Activated CD4-positive, alpha-beta T cell treated with anti-CD3 and anti-CD28 coated beads for 48 hours (primary cell): ENCODE measurements at regions not wholly inside any gene's neighbourhood (a gene's known extent, or its start where the extent isn't known, plus 50 kb on each side); places are given as distances from the start of the nearest gene placed in this dataset.
"Not testable (repeated sequence)": the region's sequence is repeated elsewhere in the genome, so short reads cannot be mapped to it uniquely, and the experiment has no call there.

ENCODE experiments used
- DNase-seq: peaks from one replicate; pipeline ENCODE4 v3.0.0-alpha.2; 2020

DNA sequence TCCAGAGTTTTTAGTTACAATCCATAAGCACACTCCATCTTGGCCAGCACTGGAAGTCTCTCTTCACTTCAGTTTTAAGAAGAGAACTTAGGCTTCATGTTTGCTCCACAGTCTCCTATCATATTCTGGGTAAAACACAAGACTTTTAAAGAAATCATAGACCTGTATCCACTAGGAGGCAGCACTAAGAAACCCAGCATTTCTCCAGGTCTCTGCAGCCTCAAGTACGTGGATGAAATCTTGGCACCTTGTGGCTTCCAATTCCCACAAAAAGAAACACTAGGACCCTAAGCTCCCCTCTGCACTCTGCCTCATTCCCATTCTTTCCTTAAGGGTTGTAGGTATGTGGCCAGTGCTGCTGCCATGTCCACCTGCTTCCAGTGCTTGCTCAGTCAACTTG is 367.3 kb upstream of the CASK start:
- DNase-seq: no peak

DNA sequence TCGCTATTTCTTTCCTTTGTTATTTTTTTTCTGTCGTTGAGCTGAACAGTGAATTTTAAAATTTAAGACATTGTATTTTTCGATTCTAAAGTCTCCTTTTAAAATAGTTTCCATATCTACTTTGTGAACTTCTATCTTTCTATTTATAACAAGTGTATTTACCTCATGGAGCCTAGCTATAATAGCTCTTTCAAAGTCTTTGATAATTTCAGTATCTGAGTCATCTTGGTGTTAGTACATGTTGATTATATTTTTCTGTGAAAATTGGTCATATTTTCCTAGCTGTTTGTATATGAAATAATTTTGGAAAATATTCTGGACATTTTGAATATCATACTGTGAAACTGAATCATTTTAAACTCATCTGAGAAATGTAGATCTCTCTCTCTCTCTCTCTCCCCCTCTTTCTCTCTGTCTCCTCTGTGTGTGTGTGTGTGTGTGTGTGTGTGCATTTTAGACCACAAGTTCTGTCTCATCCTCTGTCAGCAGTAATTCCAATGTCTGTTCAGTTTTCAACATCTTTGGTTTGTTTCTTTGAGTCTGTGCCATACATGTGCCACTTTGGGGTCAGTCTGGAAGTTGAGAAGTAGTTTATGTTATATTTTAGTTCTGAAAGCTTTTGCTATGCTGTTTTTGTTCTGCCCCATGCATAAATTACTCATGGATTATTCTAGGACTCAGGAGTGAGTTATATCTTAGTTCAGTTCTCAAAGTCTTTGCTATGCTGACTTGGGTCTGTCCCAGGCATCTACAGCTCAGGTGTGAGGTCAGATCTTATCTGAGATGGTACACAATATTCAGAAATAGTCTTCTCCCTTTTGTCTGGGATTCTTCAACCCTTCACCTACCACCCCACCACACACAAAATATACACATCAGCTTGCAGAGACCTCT is 366.4 kb upstream of the CASK start:
- peak; percentile 5 for DNase-seq

DNA sequence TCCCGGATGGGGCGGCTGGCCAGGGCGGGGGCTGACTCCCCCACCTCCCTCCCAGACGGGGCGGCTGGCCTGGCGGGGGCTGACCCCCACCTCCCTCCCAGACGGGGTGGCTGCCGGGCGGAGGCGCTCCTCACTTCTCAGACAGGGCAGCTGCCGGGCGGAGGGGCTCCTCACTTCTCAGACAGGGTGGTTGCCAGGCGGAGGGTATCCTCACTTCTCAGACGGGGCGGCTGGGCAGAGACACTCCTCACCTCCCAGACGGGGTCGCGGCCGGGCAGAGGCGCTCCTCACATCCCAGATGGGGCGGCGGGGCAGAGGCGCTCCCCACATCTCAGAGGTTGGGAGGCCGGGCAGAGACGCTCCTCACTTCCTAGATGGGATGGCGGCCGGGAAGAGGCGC is 362.3 kb upstream of the CASK start:
- not testable (repeated sequence) for DNase-seq

DNA sequence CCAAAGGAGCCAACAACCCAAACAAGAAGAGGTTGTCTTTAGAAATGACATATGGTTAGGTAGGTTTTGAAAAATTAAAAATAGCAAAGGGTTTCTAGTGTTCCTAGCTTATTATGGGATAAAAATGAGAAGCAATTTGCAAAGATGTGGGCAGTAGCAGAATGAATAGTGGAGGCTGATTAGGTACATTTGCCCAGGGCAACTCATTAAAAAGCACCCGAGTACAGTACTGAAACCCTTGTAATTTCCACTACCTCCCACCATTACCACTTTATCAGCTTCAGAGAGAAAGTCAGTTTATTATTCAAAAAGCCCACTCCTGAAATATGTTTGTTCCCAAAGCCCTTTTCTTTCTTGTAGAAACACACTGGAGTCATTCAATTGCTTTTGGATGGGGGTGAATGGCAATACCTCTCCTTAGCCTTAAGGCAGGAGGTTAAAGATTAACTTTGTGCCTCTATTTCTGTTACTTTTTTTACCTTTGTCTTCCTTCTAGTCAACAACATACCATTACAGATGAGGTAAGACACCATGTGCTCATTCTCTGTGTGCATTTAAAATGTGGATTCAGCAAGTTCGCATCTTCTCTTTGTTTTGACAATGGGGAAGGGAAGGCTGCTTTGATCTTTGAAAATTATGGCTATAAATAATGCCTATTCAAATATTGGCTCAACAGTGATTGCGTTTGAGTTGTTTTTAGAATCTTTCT is 353.8 kb upstream of the CASK start:
- no peak for DNase-seq

DNA sequence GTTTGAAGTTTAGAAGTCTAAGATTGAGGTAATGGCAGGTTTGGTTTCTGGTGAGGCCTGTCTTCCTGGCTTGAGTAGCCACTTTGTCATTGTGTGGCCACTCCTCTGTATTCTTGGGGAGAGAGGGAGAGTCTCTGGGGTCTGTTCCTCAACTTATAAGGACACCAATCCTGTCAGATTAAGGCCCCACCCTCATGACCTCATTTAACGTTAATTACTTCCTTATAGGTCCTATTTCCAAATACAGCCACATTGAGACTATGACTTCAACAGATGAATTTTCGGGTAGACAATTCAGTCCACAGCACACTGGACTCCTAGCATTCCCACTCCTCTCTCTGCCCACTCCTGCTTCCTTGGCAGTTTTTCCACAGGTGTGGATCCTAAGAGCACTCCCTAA is 350.8 kb upstream of the CASK start:
- DNase-seq: no peak

DNA sequence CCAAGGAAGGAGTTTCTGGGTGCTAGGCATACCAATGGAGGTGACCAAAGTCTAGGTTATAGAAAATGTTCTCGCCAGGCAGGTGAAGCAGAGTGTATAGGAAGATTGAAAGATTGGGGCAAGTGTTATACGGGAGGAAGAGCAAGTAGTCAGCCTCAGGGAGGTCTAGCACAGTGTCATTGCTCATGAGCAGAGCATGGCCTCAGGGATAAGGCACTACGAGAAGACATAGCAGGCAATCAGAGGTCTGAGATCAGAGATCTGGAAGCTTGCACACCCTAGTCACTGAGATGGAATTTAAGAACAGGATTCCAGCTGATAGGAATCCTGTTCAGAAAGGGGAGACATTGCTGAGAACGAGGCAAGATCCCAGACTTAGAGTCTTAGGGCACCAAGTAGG is 350.0 kb upstream of the CASK start:
- no peak for DNase-seq

DNA sequence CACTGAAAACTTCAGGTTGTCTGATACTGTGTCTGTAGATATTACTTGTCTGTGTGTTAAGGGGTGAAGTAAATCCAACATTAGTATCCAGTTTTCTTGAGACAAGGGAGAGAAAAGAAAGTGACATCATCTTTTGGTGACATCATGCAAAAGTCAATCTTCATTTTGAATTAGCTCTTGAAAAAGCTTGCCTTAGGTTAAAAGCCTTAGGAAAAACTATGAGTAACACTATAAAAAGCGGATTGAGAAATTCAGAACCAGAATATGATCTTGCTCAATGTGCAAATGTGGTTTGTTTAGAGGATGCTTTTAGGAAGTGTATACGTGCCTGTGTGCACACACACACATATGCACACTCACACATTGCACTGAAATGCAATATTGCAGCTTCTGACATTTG is 345.8 kb upstream of the CASK start:
- no peak for DNase-seq

DNA sequence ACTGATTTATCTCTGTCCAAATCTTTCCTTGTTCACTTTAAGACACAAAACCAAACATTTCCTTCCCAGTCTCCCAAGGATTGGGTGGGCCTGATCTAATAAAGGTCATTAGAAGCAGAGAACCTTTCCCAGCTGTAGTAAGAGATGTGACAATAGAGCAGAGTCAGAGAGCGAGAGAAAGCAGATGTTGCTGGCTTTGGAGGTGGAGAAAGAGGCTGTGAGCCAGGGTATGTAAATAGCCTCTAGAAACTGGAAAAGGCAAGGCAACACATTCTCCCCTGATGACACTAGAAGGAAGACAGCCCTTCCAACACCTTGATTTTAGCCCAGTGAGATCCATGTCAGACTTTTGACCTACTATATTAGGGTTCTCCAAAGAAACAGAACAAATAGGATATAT is 337.5 kb upstream of the CASK start:
- no peak for DNase-seq

DNA sequence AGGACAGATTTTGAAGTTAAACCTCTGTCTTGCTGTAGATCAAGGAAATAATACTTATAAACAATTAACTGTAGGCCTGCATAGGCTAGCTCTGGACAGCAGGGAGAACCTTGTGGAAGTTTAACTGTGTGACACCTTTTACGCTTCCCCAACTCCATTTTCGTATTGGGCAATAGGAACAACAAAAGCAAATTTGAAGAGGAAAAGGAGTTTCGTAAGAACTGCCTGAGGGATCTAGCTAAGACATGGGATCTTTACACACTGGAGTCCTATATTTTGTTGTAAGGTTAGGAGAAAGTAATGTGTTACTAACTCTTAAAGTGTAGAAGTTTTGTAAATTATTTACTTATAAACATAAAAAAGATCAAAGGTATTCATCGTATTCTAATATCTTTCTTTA is 324.9 kb upstream of the CASK start:
- no peak for DNase-seq

DNA sequence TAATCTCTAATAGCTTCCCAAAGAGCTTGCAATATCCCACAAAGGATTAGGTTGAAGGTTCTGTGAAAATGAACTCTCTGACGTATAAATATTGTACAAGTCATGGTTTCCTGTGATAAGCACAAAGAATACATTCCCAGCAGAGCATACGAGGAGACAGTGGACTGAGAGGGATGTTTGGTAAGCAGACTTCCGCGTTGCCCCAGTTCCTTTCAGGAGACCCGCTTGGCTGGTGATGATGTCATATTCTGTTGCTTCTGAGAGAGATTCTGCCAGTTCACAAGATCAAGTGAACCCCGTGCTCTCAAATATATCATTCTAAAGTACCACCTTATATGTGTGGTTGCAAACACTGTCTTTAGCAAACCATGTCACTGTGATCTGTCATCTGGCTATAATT is 323.9 kb upstream of the CASK start:
- DNase-seq: no peak

DNA sequence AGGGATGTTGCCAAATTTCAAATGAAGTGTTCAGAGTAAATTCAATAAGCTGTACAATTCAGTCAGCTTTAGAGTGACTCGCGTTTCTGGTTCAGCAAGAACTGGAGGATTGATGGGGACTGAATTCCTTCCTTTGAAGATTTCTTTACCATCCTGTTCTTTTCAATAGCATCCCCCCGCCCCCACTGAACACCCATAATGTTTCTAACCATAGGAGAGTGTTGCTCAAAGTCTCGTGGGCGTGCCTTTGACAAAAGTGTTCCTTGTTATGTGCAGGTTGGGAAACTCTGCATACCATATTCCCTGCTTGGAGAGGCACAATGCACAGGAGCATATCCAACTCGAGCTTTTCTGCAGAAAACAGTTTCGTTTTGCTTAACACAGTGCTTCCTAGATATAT is 323.5 kb upstream of the CASK start:
- no peak for DNase-seq

DNA sequence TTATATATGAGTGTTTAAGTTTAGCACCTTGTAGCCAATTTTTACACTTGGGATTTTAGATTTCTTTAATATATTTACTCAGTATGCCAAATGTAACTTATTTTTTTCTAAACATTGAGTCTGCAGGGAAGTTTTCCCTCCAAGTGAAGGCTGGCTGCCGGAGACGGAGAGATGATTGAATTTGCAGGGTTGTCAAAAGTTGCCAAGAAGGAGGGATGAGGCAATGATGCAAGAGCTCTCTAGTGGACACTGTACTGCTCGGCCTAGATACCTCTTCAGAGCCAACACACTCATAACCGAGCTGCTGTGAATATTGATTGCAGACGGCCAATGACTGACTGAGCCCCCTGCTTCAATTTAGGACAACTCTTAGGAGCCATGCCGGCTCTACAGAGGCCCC is 318.6 kb upstream of the CASK start:
- DNase-seq: no peak

DNA sequence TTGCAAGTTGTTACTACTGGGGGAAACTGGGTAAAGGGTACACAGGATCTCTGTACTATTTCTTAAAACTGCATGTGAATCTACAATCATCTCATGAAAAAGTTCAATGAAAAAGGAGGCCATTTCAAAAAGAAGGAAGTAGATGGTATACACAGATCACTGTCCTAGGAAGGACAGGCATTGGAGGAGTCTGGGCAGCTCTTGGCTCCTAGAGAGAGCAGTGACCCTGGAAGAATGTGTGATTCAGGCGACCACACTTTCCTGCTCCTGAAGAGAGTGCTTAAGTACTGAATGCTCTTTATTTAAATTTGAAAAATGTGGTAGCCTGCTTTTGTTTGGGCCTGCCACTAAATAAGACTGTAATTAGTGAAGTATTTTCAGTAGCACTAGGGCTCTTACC is 318.1 kb upstream of the CASK start:
- no peak for DNase-seq

DNA sequence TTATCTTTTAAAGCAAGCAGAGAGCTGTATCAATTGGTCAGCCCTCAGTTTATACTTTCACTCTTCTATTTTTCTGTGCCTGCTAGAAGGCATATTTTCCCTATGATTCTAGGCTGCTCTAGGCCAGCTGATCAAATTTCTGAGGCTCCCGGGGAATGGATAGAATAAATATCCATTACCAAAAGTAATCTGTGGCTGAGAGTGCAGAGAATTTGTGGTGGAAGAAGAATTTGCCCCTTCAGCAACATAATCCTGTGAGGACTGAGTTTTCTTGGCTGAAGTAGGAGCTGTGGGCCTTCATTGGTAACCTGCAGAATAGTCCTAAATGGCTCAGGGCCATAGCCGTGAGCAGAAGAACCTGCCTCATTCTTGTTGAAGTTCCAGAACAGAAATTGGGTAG is 314.6 kb upstream of the CASK start:
- no peak for DNase-seq

DNA sequence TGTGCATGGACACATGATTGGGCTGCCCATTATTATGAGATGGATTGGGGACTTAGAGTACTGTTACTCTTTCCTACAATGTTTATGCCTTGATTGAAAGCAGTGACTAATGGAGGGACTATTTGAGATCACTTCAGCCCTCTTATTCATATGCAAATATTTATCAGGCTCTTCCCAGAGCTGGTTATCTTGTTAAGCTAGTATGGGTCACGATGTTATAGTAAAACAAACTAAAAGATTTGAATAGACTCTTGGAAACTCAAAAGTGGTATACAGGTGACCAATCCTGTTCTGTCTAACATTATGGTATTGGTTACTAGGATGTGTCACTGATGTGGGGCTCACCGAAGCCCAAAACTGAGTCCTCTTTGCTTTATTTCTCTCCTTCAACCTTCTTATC is 306.2 kb upstream of the CASK start:
- DNase-seq: no peak

DNA sequence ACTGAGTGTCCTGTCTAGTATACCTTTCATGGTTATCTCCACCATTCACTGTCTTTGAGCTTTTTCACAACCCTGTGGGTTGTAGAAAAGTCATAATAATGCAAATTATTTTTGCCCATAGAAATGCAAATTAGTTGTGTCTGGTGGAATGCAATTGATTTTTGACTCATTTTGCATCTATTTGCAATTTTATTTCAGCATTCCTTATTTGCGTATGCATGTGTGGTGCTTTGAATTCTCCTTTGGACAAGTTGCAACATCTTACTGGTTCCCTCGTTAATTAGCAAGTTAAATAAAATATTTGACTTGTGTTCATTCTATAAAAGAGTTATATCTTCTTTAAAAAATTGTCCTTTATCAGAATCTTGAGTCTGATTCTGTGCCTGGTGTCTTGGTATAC is 297.3 kb upstream of the CASK start:
- DNase-seq: no peak

DNA sequence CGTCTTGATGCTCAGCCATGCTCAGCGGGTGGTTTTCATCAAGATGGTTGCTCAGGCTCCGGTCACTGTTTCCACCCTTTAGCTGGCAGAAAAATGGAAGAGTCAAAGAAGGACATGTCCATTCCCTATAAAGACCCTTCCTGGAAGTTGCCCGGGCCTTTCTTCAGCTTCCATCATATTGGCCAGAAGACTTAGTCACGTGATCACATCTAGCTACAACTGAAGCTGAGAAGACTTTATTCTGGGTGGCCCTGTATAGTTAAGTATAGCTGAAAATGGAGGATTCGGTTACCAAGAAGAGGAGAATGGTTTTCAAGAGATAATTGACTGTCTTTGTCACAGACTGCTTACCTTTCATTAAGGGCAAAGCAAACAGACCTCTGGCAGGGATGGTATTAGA is 296.7 kb upstream of the CASK start:
- no peak for DNase-seq

DNA sequence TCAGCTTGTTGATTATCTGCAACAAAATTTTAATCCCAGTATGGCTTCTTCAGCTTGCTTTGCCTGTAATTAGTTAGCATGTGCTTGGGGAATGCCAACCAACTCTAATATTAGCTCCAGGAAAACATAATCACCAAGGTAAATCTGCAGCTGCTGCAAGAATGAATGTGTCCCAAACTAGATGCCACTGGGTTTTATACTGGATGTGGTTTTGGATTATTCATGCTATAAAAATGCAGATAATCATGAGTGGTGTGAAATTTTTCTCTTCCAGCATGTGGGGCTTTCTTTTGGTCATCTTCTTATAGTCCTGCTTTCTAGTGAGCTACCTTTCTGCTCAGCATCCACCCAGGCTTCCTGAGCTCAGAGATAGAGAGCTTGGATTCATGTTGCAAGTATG is 295.9 kb upstream of the CASK start:
- no peak for DNase-seq

DNA sequence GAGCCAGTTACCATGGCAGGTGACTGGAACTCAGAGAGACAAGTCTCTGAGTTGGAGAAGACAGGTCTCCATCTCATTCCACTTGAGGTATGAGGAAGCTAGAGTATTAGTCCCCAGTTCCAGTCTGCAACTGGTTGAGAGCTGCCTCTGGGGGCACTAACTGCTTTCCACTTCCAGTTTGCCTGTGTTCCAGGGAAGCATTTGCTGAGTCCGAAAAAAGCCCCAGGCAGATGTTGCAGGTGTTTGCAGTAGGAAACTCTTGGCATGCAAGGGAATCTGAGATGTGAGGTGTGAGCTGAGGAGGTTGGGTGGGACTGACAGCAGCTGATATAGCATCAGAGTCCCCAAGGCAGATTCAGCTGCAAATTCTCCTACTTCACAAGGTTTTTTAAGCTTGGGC is 272.2 kb upstream of the CASK start:
- no peak for DNase-seq

DNA sequence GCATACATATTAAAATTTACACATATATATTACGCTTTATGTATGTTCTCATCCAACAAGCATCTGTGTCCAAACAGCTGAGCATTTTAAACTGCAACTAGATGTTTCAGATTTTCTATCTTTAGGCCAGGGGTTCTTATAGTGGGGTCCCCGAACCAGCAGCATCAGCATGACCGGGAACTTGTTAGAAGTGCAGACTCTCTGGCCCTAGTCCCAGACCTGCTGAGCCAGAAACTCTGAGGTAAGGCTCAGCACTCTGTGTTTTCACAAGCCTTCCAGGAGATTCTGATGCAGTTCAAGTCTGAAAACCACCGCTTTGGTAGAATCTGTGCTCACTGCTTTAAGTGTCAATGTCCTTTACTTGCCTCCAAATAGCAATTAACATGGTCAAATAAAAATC is 266.2 kb upstream of the CASK start:
- no peak for DNase-seq

DNA sequence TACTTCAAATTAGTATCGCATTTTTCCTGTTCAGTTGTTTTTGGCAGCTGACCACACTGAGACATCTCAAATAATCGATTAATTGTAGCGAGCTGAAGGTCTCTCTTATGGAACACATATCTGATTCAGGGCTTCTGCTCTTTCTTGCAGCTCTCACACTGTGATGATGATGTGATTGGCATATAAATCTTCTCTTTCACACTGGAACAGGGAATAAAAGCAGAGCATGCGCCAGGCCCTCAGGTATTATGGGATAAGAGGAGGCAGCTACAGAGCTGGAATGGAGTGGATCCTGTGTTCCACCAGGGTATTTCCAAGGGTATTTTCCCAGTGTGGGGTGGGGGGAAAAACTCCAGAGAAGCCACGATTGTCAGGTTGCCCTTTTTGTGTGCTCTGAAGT is 265.4 kb upstream of the CASK start:
- DNase-seq: no peak

DNA sequence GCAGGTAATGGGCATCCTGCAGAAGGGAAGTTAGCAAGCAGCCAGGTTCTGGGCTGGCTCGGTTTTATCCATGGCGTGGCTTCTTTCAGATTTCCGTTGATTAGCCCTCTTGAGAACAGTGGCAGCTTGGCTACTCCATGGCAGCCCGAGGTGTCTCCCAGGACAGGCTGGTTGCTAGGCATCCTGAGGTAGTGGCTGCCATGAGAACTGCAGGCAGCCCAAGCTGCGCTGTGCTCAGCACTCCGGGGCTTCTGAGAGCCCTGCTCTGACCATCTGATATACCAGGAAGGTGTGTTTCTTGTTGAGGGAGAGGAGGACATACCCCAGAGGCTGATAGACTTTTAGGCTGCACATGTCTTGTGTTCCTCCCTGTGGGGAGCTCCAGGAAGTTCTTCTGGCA is 253.4 kb upstream of the CASK start:
- no peak for DNase-seq

DNA sequence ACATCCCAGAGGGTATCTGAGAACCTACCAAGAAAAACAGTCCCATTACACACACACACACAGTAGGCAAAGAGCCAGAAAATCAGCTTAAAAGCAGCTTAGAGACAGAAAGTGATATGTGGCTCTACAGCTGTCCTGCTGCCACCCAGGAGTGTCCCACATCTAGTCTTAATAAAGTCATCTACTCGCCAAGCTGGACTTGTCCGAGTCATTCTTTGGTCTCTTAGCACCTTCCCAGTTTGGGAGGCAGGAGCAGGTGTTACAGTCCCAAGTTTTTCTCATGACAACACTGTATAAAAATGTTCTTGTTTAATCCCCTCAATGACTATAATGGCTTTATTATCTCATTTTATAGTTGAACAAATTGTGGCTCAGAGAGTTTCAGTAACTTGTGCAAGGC is 252.5 kb upstream of the CASK start:
- no peak for DNase-seq

DNA sequence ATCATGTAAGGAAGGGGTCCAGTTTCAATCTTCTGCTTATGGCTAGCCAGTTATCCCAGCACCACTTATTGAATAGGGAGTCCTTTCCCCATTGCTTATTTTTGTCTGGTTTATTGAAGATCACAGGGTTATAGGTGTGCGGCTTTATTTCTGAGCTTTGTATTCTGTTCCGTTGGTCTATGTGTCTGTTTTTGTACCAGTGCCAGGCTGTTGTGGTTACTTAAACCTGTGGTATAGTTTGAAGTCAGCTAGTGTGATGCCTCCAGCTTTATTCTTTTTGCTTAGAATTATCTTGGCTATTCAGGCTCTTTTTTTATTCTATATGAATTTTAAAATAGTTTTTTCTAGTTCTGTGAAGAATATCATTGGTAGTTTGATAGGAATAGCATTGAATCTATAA is 234.6 kb upstream of the CASK start:
- not testable (repeated sequence) for DNase-seq

DNA sequence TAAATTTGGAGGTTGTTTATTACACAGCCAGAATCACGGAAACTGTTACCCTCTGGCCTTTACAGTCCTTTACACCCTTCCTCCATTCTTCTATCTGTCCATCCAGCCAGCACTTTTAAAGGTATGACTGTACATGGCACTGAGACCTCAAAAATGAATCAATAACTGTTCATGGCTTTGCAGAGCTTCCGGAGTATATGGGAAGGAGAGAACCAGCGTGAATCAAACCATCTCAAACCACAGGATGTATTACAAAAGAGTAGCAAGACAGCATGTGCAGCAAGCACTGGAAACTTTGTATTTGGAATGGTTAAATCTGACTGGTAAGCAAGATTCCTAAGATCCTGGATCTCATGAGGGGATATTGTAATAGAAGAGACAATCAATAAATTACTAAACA is 228.5 kb upstream of the CASK start:
- no peak for DNase-seq
